NCI-H1694 treated with DMSO at 0.1 percent for 48 hours (cell line): ENCODE measurements at regions not wholly inside any gene's neighbourhood (a gene's known extent, or its start where the extent isn't known, plus 50 kb on each side); places are given as distances from the start of the nearest gene placed in this dataset.
"Not testable (repeated sequence)": the region's sequence is repeated elsewhere in the genome, so short reads cannot be mapped to it uniquely, and the experiment has no call there.

Experiments
- DNase-seq: peaks from one replicate; lab custom pipeline; 2025; lab: John Stamatoyannopoulos, UW

DNA sequence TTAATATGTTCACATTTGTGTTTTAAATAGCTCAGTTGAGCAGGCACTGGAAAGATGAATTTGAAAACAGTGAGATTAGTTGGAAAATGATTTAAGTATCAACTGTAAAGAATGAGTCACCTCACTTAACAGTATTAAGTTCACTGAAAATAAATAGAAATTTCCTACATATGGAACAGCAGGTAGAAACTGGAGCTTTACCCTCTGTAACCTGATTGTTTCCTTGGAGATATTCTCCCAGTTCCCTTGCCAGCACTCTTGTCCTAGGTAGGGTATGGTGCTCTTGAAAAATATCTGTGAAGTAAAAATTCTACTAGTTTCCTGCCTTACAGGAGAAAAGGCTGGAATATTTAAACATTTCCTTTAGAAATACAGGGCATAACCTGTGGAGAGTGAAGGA is 81.3 kb upstream of the DLGAP1 start:
- DNase-seq, result no peak

DNA sequence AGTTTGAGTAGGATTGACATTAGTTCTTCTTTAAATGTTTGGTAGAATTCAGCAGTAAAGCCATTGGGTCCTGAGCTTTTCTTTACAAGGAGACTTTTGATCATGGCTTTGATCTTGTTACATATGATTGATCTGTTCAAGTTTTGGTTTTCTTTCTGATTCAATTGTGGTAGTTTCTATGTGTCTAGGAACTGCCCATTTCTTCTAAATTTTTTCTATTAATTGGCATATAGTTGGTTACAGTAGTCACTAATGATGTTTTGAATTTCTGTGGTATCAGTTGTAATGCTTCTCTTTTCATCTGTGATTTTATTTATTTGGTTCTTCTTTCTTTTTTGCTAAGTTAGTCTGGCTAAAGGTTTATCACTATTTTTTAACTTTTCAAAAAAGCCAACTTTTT is 73.3 kb upstream of the DLGAP1 start:
- DNase-seq, result no peak

DNA sequence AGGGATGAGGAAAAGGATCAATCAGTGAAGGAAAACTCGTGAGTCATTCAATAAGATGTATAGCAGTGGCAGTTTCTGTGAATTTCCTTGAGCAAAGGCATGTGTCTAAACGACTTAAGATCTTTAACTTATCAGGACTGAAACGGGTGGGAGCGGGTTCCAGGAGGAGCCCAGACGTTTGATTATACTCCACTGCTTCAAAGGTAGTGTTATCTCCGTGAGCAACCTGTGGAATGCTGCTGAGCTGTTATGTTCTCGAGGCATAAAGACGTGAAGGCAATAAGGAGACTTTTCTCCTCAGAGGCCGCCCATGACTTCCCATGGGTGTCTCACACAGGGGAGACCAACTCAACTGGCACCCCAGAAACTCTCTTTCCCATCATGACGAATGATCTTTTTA is 72.7 kb upstream of the DLGAP1 start:
- not testable (repeated sequence) for DNase-seq

DNA sequence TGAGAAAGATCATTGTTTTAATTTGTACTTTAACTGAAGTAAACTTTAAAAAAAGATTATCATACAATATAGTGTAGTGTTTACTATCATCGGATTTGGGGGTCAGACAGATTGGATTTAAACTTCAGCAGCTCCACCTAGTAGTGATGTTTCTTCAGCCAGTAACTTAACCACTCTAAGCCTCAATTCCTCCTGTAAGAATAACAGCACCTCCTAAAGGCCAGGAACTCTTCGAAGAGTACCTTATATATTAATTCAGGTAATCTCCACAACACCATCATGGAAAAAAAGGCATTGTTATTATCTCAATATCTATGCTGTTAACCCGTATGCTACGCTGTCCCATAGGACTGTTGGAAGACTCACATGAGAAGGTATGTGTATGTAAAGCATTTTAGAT is 69.0 kb upstream of the DLGAP1 start:
- DNase-seq, result no peak

DNA sequence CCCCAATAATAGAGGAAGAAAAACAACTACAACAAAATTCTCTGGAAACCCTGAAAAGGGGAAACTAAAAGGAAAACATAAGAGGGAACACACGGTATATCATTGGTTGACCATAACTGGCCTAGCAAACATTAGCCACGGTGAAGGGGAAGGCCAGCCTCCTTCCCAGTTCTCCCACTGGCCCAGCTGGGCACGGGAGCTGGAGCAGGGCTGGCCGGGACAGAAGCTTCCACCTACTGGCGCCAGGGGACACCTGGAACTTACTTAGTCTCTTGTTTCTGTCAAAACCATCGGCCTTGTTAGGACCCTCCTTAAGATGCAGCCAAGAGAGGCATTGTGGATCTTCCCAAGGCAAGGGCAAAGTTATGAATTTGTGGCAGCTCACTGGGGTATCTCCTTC is 56.1 kb upstream of the DLGAP1 start:
- DNase-seq, result no peak

DNA sequence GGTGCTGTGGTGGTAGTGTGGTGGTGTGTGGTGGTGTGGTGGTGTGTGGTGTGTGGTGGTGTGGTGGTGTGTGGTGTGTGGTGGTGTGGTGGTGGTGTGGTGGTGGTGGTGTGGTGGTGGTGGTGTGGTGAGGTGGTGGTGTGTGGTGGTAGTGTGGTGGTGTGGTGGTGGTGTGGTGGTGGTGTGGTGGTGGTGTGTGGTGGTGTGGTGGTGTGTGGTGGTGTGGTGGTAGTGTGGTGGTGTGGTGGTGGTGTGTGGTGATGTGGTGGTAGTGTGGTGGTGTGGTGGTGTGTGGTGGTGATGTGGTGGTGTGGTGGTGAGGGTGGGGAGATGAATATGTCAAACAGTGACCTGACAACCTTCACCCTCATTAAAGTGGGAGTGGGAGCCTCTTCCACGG is 55.6 kb upstream of the DLGAP1 start:
- DNase-seq, result no peak

DNA sequence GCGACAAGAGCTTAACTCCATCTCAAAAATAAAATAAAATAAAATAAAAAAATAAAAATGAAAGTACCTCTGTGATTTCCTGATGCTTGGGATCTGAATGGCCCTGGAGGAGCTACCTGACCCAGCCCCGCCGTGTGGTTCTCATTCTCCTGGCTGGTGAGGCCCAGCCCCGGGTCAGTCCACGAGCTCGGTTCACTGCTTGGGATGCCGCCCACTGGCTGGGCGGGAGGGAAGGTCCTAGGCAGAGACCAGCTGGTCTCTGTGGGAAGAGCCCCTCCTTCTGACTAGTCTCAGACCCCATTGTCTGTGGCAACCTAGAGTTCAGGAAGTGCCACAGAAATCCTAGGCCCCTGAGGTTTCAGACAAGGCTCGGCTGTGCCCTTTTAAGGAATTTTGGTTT is 55.1 kb upstream of the DLGAP1 start:
- DNase-seq, result no peak
